GM23338 (cell line): ENCODE measurements at regions not wholly inside any gene's neighbourhood (a gene's known extent, or its start where the extent isn't known, plus 50 kb on each side); places are given as distances from the start of the nearest gene placed in this dataset.

Experiments
- CREB1 ChIP-seq: fragments of 250-450 bp; sonication (Bioruptor Pico); IDR thresholded peaks from 2 replicates; pipeline ENCODE4 v1.5.0; 2020; ENCODE audit warnings: low read depth, mild to moderate bottlenecking, moderate library complexity
- CTCF ChIP-seq, 2 experiments: fragments of 200-600 bp in 1 of 2; sonication (generic) in 1 of 2; conservative IDR thresholded peaks; 2 replicates each; pipeline versions ENCODE4 v1.5.1 to v1.6.1; 2016 to 2017; ENCODE audit warnings: antibody characterized with exemption in 2 of 2, low read depth in 2 of 2, mild to moderate bottlenecking in 2 of 2, moderate library complexity in 1 of 2
- EZH2 ChIP-seq: fragments of 200-600 bp; sonication (generic); IDR thresholded peaks from one replicate; pipeline ENCODE4 v1.8.0; 2017; ENCODE audit warnings: antibody characterized with exemption, mild to moderate bottlenecking, low read depth; ENCODE audit not compliant: unreplicated experiment
- JUNB ChIP-seq: IDR thresholded peaks from one replicate; pipeline ENCODE4 v1.6.1; 2016; ENCODE audit warnings: antibody characterized with exemption; ENCODE audit not compliant: unreplicated experiment
- NANOG ChIP-seq: IDR thresholded peaks from 2 replicates; pipeline ENCODE4 v1.6.1; 2016; ENCODE audit warnings: antibody characterized with exemption, borderline replicate concordance
- POLR2AphosphoS5 ChIP-seq: IDR thresholded peaks from 2 replicates; pipeline ENCODE4 v1.6.1; 2016; ENCODE audit warnings: antibody characterized with exemption, low read depth
- REST ChIP-seq: IDR thresholded peaks from one replicate; pipeline ENCODE4 v1.6.1; 2018; ENCODE audit warnings: antibody characterized with exemption; ENCODE audit not compliant: unreplicated experiment
- ZNF114 ChIP-seq: fragments of 250-450 bp; sonication (Bioruptor Pico); IDR thresholded peaks from 2 replicates; pipeline ENCODE4 v1.5.0; 2020; ENCODE audit warnings: mild to moderate bottlenecking, moderate library complexity

GRCh38 chr11:91956711-91957110 is 267.9 kb upstream of the FAT3 start:
- TF ChIP-seq CTCF (conservative IDR thresholded peaks at IDR 0.05; ENCODE audit: low read depth in 2 of 2) (no peak), EZH2 (no peak), REST (no peak), JUNB (no peak), POLR2AphosphoS5 (no peak), NANOG (no peak), CREB1 (CRISPR knock-in tag) (no peak), ZNF114 (CRISPR knock-in tag) (no peak)
